ENCODE measurements at regions not wholly inside any gene's neighbourhood (a gene's known extent, or its start where the extent isn't known, plus 50 kb on each side); places are given as distances from the start of the nearest gene placed in this dataset.

- in situ Hi-C loops (cut with HindIII; ENCODE audit: low sequenced_read_pairs) = no loop called here
These were observed 289.2 kb upstream of the PTGER4 start for GRCh38 chr5:40390281-40391149.

GRCh38 chr5:40389591-40389990, 290.1 kb upstream of the PTGER4 start:
- in situ Hi-C loops (cut with HindIII; ENCODE audit: low sequenced_read_pairs) = no loop called here

- in situ Hi-C loops (cut with HindIII; ENCODE audit: low sequenced_read_pairs) = no loop called here
These were observed 293.4 kb upstream of the PTGER4 start for GRCh38 chr5:40386289-40386688.

GRCh38 chr5:40385544-40385943, 294.2 kb upstream of the PTGER4 start:
- in situ Hi-C loops (cut with HindIII; ENCODE audit: low sequenced_read_pairs) = no loop called here

- in situ Hi-C loops (cut with HindIII; ENCODE audit: low sequenced_read_pairs) = no loop called here
These were observed 294.8 kb upstream of the PTGER4 start for GRCh38 chr5:40384782-40385390.

- in situ Hi-C loops (cut with HindIII; ENCODE audit: low sequenced_read_pairs) = no loop called here
These were observed 295.7 kb upstream of the PTGER4 start for GRCh38 chr5:40383749-40384651.

GRCh38 chr5:40381676-40382363, 297.9 kb upstream of the PTGER4 start:
- in situ Hi-C loops (cut with HindIII; ENCODE audit: low sequenced_read_pairs) = no loop called here

- in situ Hi-C loops (cut with HindIII; ENCODE audit: low sequenced_read_pairs) = no loop called here
These were observed 298.7 kb upstream of the PTGER4 start for GRCh38 chr5:40381016-40381415.

- in situ Hi-C loops (cut with HindIII; ENCODE audit: low sequenced_read_pairs) = no loop called here
These were observed 301.1 kb upstream of the PTGER4 start for GRCh38 chr5:40378396-40379177.

- in situ Hi-C loops (cut with HindIII; ENCODE audit: low sequenced_read_pairs) = no loop called here
These were observed 303.1 kb upstream of the PTGER4 start for GRCh38 chr5:40376566-40376965.

- in situ Hi-C loops (cut with HindIII; ENCODE audit: low sequenced_read_pairs) = loop anchor here (5.0 kb wide), 1 partner anchor 37 kb away; no protein-coding TSS in a partner anchor
These were observed 304.9 kb upstream of the PTGER4 start for GRCh38 chr5:40374853-40375252.

- in situ Hi-C loops (cut with HindIII; ENCODE audit: low sequenced_read_pairs) = no loop called here
These were observed 311.5 kb upstream of the PTGER4 start for GRCh38 chr5:40368200-40368599.

GRCh38 chr5:40367255-40367654, 312.5 kb upstream of the PTGER4 start:
- in situ Hi-C loops (cut with HindIII; ENCODE audit: low sequenced_read_pairs) = no loop called here

- in situ Hi-C loops (cut with HindIII; ENCODE audit: low sequenced_read_pairs) = no loop called here
These were observed 314.1 kb upstream of the PTGER4 start for GRCh38 chr5:40365342-40366330.

- in situ Hi-C loops (cut with HindIII; ENCODE audit: low sequenced_read_pairs) = no loop called here
These were observed 315.3 kb upstream of the PTGER4 start for GRCh38 chr5:40364441-40364840.

GRCh38 chr5:40361378-40361777, 318.3 kb upstream of the PTGER4 start:
- in situ Hi-C loops (cut with HindIII; ENCODE audit: low sequenced_read_pairs) = no loop called here

- in situ Hi-C loops (cut with HindIII; ENCODE audit: low sequenced_read_pairs) = no loop called here
These were observed 319.0 kb upstream of the PTGER4 start for GRCh38 chr5:40360685-40361084.

- in situ Hi-C loops (cut with HindIII; ENCODE audit: low sequenced_read_pairs) = no loop called here
These were observed 319.9 kb upstream of the PTGER4 start for GRCh38 chr5:40359832-40360231.

GRCh38 chr5:40359093-40359492, 320.6 kb upstream of the PTGER4 start:
- in situ Hi-C loops (cut with HindIII; ENCODE audit: low sequenced_read_pairs) = no loop called here

Data from DLD1 (cell line).